B cell (primary cell): ENCODE measurements at regions not wholly inside any gene's neighbourhood (a gene's known extent, or its start where the extent isn't known, plus 50 kb on each side); places are given as distances from the start of the nearest gene placed in this dataset.

Source experiments
- ATAC-seq: fragments of 200-7000 bp; cut with Tn5 transposase; one replicate; pipeline ENCODE4 v1.10.0; 2021; ENCODE audit warnings: low read depth, mild to moderate bottlenecking, moderate number of reproducible peaks, moderate library complexity
- CTCF ChIA-PET: fragments of 350-600 bp; sonication (Branson Sonifier 250); formaldehyde crosslinking; loops from one replicate; lab custom pipeline; 2021; ENCODE audit warnings: antibody characterized with exemption, inconsistent platforms; lab: Charles Lee
- POLR2A ChIA-PET: fragments of 350-600 bp; sonication (Branson Sonifier 250); formaldehyde crosslinking; loops from one replicate; lab custom pipeline; 2021; ENCODE audit warnings: antibody characterized with exemption; lab: Charles Lee
- DNase-seq: peaks from one replicate; pipeline ENCODE4 v3.0.0; 2013
- H2AFZ ChIP-seq: 2 replicates; pipeline ENCODE4 v1.6.1; 2012; ENCODE audit warnings: mild to moderate bottlenecking, low read depth, low read length; ENCODE audit not compliant: insufficient read depth, poor library complexity, severe bottlenecking
- H3K27ac ChIP-seq, 2 donors: 1 replicate in 1 of 2; 2 replicates in 1 of 2; pipeline ENCODE4 v1.5.1; 2012 to 2013; ENCODE audit warnings: low read length in 2 of 2, mild to moderate bottlenecking in 2 of 2, moderate library complexity in 1 of 2
- H3K27me3 ChIP-seq, 4 experiments: fragments of 200-600 bp in 1 of 4; sonication (generic) in 1 of 4; replicated peaks in 1 of 4; 1 replicate in 2 of 4; 2 replicates in 2 of 4; pipeline versions ENCODE4 v1.6.1 to v1.7.0; 2013 to 2016; ENCODE audit warnings: low read length in 3 of 4, mild to moderate bottlenecking in 2 of 4, mixed read lengths in 1 of 4, moderate library complexity in 1 of 4; ENCODE audit not compliant: insufficient read depth in 4 of 4, control insufficient read depth in 3 of 4; ENCODE audit errors: control extremely low read depth in 1 of 4
- H3K36me3 ChIP-seq, 2 experiments: replicated peaks in 1 of 2; 1 replicate in 1 of 2; 2 replicates in 1 of 2; pipeline versions ENCODE4 v1.6.1 to v1.7.1; 2013; ENCODE audit warnings: low read length in 1 of 2; ENCODE audit not compliant: insufficient read depth in 2 of 2, control insufficient read depth in 1 of 2; ENCODE audit errors: control extremely low read depth in 1 of 2, extremely low read depth in 1 of 2
- H3K4me1 ChIP-seq, 2 donors: fragments of 200-600 bp in 1 of 2; sonication (generic) in 1 of 2; 1 replicate in 1 of 2; 2 replicates in 1 of 2; pipeline versions ENCODE4 v1.5.1 to v1.6.1; 2013 to 2017; ENCODE audit warnings: low read length in 2 of 2; ENCODE audit not compliant: control insufficient read depth in 2 of 2, insufficient read depth in 2 of 2
- H3K4me2 ChIP-seq: replicated peaks from 2 replicates; pipeline ENCODE3; 2012; ENCODE audit warnings: mild to moderate bottlenecking, low read depth, low read length; ENCODE audit not compliant: poor library complexity, severe bottlenecking
- H3K4me3 ChIP-seq, 5 experiments: fragments of 200-600 bp in 1 of 5; sonication (generic) in 1 of 5; 1 replicate in 3 of 5; 2 replicates in 2 of 5; pipeline versions ENCODE4 v1.5.1 to v1.7.0; 2011 to 2016; ENCODE audit warnings: low read length in 4 of 5, mild to moderate bottlenecking in 4 of 5, low read depth in 2 of 5, control low read depth in 1 of 5, moderate library complexity in 1 of 5; ENCODE audit not compliant: insufficient read depth in 1 of 5; ENCODE audit errors: control extremely low read depth in 1 of 5, extremely low read depth in 1 of 5
- H3K79me2 ChIP-seq: fragments of 200-600 bp; sonication (generic); one replicate; pipeline ENCODE4 v1.6.0; 2016; ENCODE audit warnings: low read length; ENCODE audit not compliant: control insufficient read depth, insufficient read depth
- H3K9ac ChIP-seq: fragments of 200-600 bp; sonication (generic); 2 replicates; pipeline ENCODE4 v1.6.1; 2017; ENCODE audit warnings: mild to moderate bottlenecking, low read length, moderate library complexity
- H3K9me3 ChIP-seq, 3 donors: one replicate each; pipeline versions ENCODE4 v1.6.1 to v1.7.1; 2013; ENCODE audit warnings: low read length in 2 of 3; ENCODE audit not compliant: control insufficient read depth in 2 of 3, insufficient read depth in 1 of 3; ENCODE audit errors: control extremely low read depth in 1 of 3
- H4K20me1 ChIP-seq: 2 replicates; pipeline ENCODE4 v1.6.0; 2012; ENCODE audit warnings: mild to moderate bottlenecking, low read length; ENCODE audit not compliant: insufficient read depth, control insufficient read depth, poor library complexity, severe bottlenecking
- H3K27ac Mint-ChIP-seq: one replicate; pipeline ENCODE4 v1.8.0; 2021; ENCODE audit warnings: mixed read lengths
- H3K27me3 Mint-ChIP-seq: one replicate; pipeline ENCODE4 v1.8.0; 2021; ENCODE audit warnings: mixed read lengths
- H3K4me1 Mint-ChIP-seq: one replicate; pipeline ENCODE4 v1.8.0; 2021; ENCODE audit warnings: mixed read lengths
- H3K4me3 Mint-ChIP-seq: one replicate; pipeline ENCODE4 v1.8.0; 2021; ENCODE audit warnings: mixed read lengths
- H3K9me3 Mint-ChIP-seq: one replicate; pipeline ENCODE4 v1.8.0; 2022; ENCODE audit warnings: mixed read lengths; ENCODE audit not compliant: insufficient read depth
- CTCF ChIP-seq: fragments of 200-600 bp; IDR thresholded peaks from one replicate; pipeline ENCODE4 v1.8.0; 2022; ENCODE audit warnings: antibody characterized with exemption, mild to moderate bottlenecking
- EZH2 ChIP-seq: IDR thresholded peaks from 2 replicates; pipeline ENCODE4 v1.6.1; 2012; ENCODE audit warnings: borderline replicate concordance, low read depth, mild to moderate bottlenecking, moderate library complexity, low read length; ENCODE audit not compliant: insufficient read depth, poor library complexity, severe bottlenecking
- WGBS: methylation state at CpG from one replicate; pipeline ENCODE4 v1.1.5; 2013; ENCODE audit warnings: missing lambda C conversion rate; ENCODE audit not compliant: insufficient coverage; 5-methylcytosine and 5-hydroxymethylcytosine counted together
- intact Hi-C: fragments of 100-400 bp; cut with micrococcal nuclease; formaldehyde crosslinking; loops from one replicate; pipeline ENCODE4 v1.10.0; 2022

- intact Hi-C loops: no loop called here
- ChIA-PET POLR2A (no interaction called here), CTCF (no interaction called here)
- Histone ChIP-seq H4K20me1 (no peaks in the 10 kb centered on the region), H3K4me1 (no peaks in the 10 kb centered on the region), H3K27me3 (no peaks in the 10 kb centered on the region), H3K9ac (no peak overlapping the region), H3K9me3 (peaks cover 0 to 3% (median 0%) of the 10 kb centered on the region in 3 donors), H3K4me3 (no peak overlapping the region), H3K79me2 (no peaks in the 10 kb centered on the region), H2AFZ (no peak overlapping the region), H3K27ac (no peak overlapping the region), H3K36me3 (no peaks in the 10 kb centered on the region), H3K4me2 (no peak overlapping the region)
- DNase-seq: no peak
- TF ChIP-seq CTCF (no peak), EZH2 (no peak)
- no CpG with 5 or more reads among the region's 2 CpGs for WGBS
- Mint-ChIP-seq H3K4me1 (no peaks in the 10 kb centered on the region), H3K4me3 (no peak overlapping the region), H3K27ac (no peak overlapping the region), H3K27me3 (no peaks in the 10 kb centered on the region), H3K9me3 (no peaks in the 10 kb centered on the region)
- ATAC-seq: no peak
These were observed 292.9 kb downstream of the SPIN4 start for GRCh38 chrX:63058204-63058603.

DNA sequence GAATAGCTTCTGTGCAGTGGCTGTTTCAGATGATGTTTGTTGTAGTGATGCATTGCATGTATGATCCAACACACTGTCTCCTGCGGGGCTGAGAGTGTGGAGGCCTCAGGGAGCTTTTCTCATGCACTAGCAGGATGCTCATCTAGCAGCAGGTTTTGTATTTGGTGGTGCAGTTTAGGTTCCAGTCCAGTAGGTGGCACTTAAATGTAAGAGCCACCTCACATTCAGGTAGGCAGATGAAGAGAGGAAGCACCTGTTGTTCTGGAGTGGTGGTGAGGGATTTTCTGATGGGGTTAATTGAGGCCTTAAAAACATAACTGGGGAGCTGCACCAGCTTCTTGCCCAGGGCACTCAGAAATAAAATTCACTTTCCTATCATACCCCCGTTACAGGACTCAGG is 300.9 kb downstream of the SPIN4 start:
- Mint-ChIP-seq H3K4me3 (no peak overlapping the region), H3K9me3 (no peaks in the 10 kb centered on the region), H3K27ac (no peak overlapping the region), H3K27me3 (no peaks in the 10 kb centered on the region), H3K4me1 (no peaks in the 10 kb centered on the region)
- ChIA-PET CTCF (no interaction called here), POLR2A (no interaction called here)
- Histone ChIP-seq H2AFZ (no peak overlapping the region), H3K27ac (no peak overlapping the region), H3K27me3 (no peaks in the 10 kb centered on the region), H3K4me1 (no peaks in the 10 kb centered on the region), H3K36me3 (no peaks in the 10 kb centered on the region), H3K9me3 (no peaks in the 10 kb centered on the region), H3K9ac (no peak overlapping the region), H3K4me2 (no peak overlapping the region), H3K4me3 (no peak overlapping the region), H3K79me2 (no peaks in the 10 kb centered on the region), H4K20me1 (no peaks in the 10 kb centered on the region)
- ATAC-seq (no peak), DNase-seq (no peak)
- intact Hi-C loops: no loop called here
- 0% methylated on average over 1 of the region's 2 CpGs for WGBS
- no peak for TF ChIP-seq CTCF
- no peak for TF ChIP-seq EZH2
